Liver (tissue), 8 donors: ENCODE measurements at regions not wholly inside any gene's neighbourhood (a gene's known extent, or its start where the extent isn't known, plus 50 kb on each side); places are given as distances from the start of the nearest gene placed in this dataset.

Experiments used
- DNase-seq: peaks from one replicate; pipeline ENCODE4 v3.0.0-alpha.2; 2017; ENCODE audit warnings: low spot score
- H3K27ac ChIP-seq, 2 donors: one replicate each; pipeline ENCODE4 v1.7.0; 2013; ENCODE audit warnings: inconsistent platforms in 2 of 2, low read length in 2 of 2, control low read depth in 1 of 2, low read depth in 1 of 2, mild to moderate bottlenecking in 1 of 2
- H3K27me3 ChIP-seq, 4 donors: one replicate each; pipeline versions ENCODE4 v1.6.1 to v1.7.0; 2013; ENCODE audit warnings: low read length in 3 of 4, inconsistent platforms in 1 of 4, mild to moderate bottlenecking in 1 of 4, moderate library complexity in 1 of 4; ENCODE audit not compliant: control insufficient read depth in 4 of 4, insufficient read depth in 4 of 4
- H3K36me3 ChIP-seq, 4 donors: one replicate each; pipeline versions ENCODE4 v1.6.1 to v1.7.0; 2013; ENCODE audit warnings: low read length in 3 of 4, mild to moderate bottlenecking in 3 of 4, low read depth in 1 of 4, moderate library complexity in 1 of 4; ENCODE audit not compliant: control insufficient read depth in 4 of 4, insufficient read depth in 3 of 4
- H3K4me1 ChIP-seq, 4 donors: one replicate each; pipeline versions ENCODE4 v1.6.1 to v1.7.0; 2013; ENCODE audit warnings: low read length in 3 of 4, mild to moderate bottlenecking in 3 of 4, moderate library complexity in 1 of 4; ENCODE audit not compliant: control insufficient read depth in 4 of 4, insufficient read depth in 4 of 4
- H3K4me3 ChIP-seq, 3 donors: one replicate each; pipeline versions ENCODE4 v1.6.1 to v1.7.0; 2013; ENCODE audit warnings: low read length in 3 of 3, control low read depth in 1 of 3, low read depth in 1 of 3, mild to moderate bottlenecking in 1 of 3
- H3K9ac ChIP-seq, 2 donors: one replicate each; pipeline ENCODE4 v1.7.0; 2013; ENCODE audit warnings: low read length in 2 of 2, mild to moderate bottlenecking in 2 of 2, moderate library complexity in 2 of 2, control low read depth in 1 of 2, low read depth in 1 of 2
- H3K9me3 ChIP-seq, 4 donors: one replicate each; pipeline versions ENCODE4 v1.6.1 to v1.7.0; 2013; ENCODE audit warnings: low read length in 3 of 4; ENCODE audit not compliant: control insufficient read depth in 4 of 4
- ATF3 ChIP-seq: IDR thresholded peaks from 2 replicates; pipeline ENCODE4 v1.6.1; 2016; ENCODE audit warnings: antibody characterized with exemption
- CTCF ChIP-seq: fragments of 150-350 bp; IDR thresholded peaks from 2 replicates; pipeline ENCODE4 v1.5.1; 2017; ENCODE audit warnings: improper control_type of control experiment, low read depth, low read length; ENCODE audit not compliant: missing input control
- EGR1 ChIP-seq, 2 donors: IDR thresholded peaks; 2 replicates each; pipeline ENCODE4 v1.6.1; 2016 to 2018; ENCODE audit warnings: antibody characterized with exemption in 2 of 2, low read depth in 2 of 2
- FOXA1 ChIP-seq: IDR thresholded peaks from 2 replicates; pipeline ENCODE4 v1.6.1; 2016; ENCODE audit warnings: antibody characterized with exemption
- FOXA2 ChIP-seq: IDR thresholded peaks from 2 replicates; pipeline ENCODE4 v1.6.1; 2016; ENCODE audit warnings: antibody characterized with exemption
- GABPA ChIP-seq, 2 donors: IDR thresholded peaks in 1 of 2; conservative IDR thresholded peaks in 1 of 2; 2 replicates each; pipeline ENCODE4 v1.6.1; 2016; ENCODE audit warnings: antibody characterized with exemption in 2 of 2, mild to moderate bottlenecking in 1 of 2, moderate library complexity in 1 of 2
- HNF4A ChIP-seq, 2 donors: conservative IDR thresholded peaks; 2 replicates each; pipeline ENCODE4 v1.6.1; 2016; ENCODE audit warnings: antibody characterized with exemption in 2 of 2, mild to moderate bottlenecking in 2 of 2
- HNF4G ChIP-seq: IDR thresholded peaks from 2 replicates; pipeline ENCODE4 v1.6.1; 2016; ENCODE audit warnings: antibody characterized with exemption
- JUND ChIP-seq, 2 donors: IDR thresholded peaks; 2 replicates each; pipeline ENCODE4 v1.6.1; 2016; ENCODE audit warnings: antibody characterized with exemption in 2 of 2
- MAX ChIP-seq: IDR thresholded peaks from 2 replicates; pipeline ENCODE4 v1.6.1; 2016; ENCODE audit warnings: antibody characterized with exemption
- NR2F2 ChIP-seq: IDR thresholded peaks from 2 replicates; pipeline ENCODE4 v1.6.1; 2016; ENCODE audit warnings: antibody characterized with exemption
- RAD21 ChIP-seq, 2 donors: IDR thresholded peaks; 2 replicates each; pipeline ENCODE4 v1.6.1; 2016; ENCODE audit warnings: antibody characterized with exemption in 2 of 2, mild to moderate bottlenecking in 2 of 2
- REST ChIP-seq: IDR thresholded peaks from 2 replicates; pipeline ENCODE4 v1.6.1; 2016; ENCODE audit warnings: antibody characterized with exemption, mild to moderate bottlenecking
- RXRA ChIP-seq, 2 donors: IDR thresholded peaks; 2 replicates each; pipeline ENCODE4 v1.6.1; 2017 to 2018; ENCODE audit warnings: antibody characterized with exemption in 2 of 2, mild to moderate bottlenecking in 1 of 2
- SP1 ChIP-seq: IDR thresholded peaks from 2 replicates; pipeline ENCODE4 v1.6.1; 2018; ENCODE audit warnings: antibody characterized with exemption, mild to moderate bottlenecking
- TAF1 ChIP-seq: conservative IDR thresholded peaks from 2 replicates; pipeline ENCODE4 v1.6.1; 2016; ENCODE audit warnings: antibody characterized with exemption, mild to moderate bottlenecking
- YY1 ChIP-seq: IDR thresholded peaks from 2 replicates; pipeline ENCODE4 v1.6.1; 2016; ENCODE audit warnings: antibody characterized with exemption, mild to moderate bottlenecking
- ZBTB33 ChIP-seq: IDR thresholded peaks from 2 replicates; pipeline ENCODE4 v1.6.1; 2016; ENCODE audit warnings: antibody characterized with exemption
- WGBS: extraction: QIAGEN DNeasy Blood & Tissue Kit; methylation state at CpG from one replicate; pipeline ENCODE4 v1.1.7; 2013; 5-methylcytosine and 5-hydroxymethylcytosine counted together
- donor health status: healthy.
- donor health status: healthy.
- donor health status: healthy.
- donor health status: healthy.
- donor health status: healthy.

GRCh38 chr3:34859746-34860145, 779.6 kb upstream of the ARPP21 start:
- no peak overlapping the region for H3K4me3 ChIP-seq
- WGBS: 65% methylated on average over 1 of the region's 1 CpG

More at GRCh38 chr3:34859746-34860145, 779.6 kb upstream of the ARPP21 start:
- DNase-seq: no peak
- Histone ChIP-seq H3K36me3 (no peaks in the 10 kb centered on the region), H3K9ac (no peak overlapping the region), H3K9me3 (no peaks in the 10 kb centered on the region), H3K27ac (no peak overlapping the region), H3K27me3 (peaks cover 0 to 4% (median 0%) of the 10 kb centered on the region in 4 donors), H3K4me1 (no peaks in the 10 kb centered on the region)
- TF ChIP-seq GABPA (IDR thresholded peaks at IDR 0.05 in 1 of 2, conservative IDR thresholded peaks at IDR 0.05 in 1 of 2) (no peak), FOXA1 (no peak), TAF1 (no peak), RXRA (IDR thresholded peaks at IDR 0.05) (no peak), ZBTB33 (no peak), CTCF (no peak), FOXA2 (no peak), SP1 (no peak), EGR1 (IDR thresholded peaks at IDR 0.05; ENCODE audit: low read depth in 2 of 2) (no peak), RAD21 (IDR thresholded peaks at IDR 0.05) (no peak), ATF3 (no peak), HNF4A (conservative IDR thresholded peaks at IDR 0.05) (no peak), MAX (no peak), NR2F2 (no peak), JUND (IDR thresholded peaks at IDR 0.05) (no peak), YY1 (no peak), HNF4G (no peak), REST (no peak)
